A673 (cell line): ENCODE measurements at regions not wholly inside any gene's neighbourhood (a gene's known extent, or its start where the extent isn't known, plus 50 kb on each side); places are given as distances from the start of the nearest gene placed in this dataset.

Experiments used
- BruUV-seq: library from RNA; stranded (reverse); fragments of 400-500 nt; replicated peaks from 2 replicates; lab custom pipeline; 2021; lab: Mats Ljungman, UMichigan
- CTCF ChIA-PET: fragments of 300-600 bp; sonication (Branson Sonifier 250); formaldehyde crosslinking; loops from one replicate; lab custom pipeline; 2022; ENCODE audit warnings: antibody characterized with exemption; lab: Charles Lee
- POLR2A ChIA-PET: fragments of 300-600 bp; sonication (Branson Sonifier 250); formaldehyde crosslinking; loops from one replicate; lab custom pipeline; 2022; ENCODE audit warnings: antibody characterized with exemption; ENCODE audit not compliant: low non-redundant PET; lab: Charles Lee
- DNase-seq: peaks from one replicate; pipeline ENCODE4 v3.0.0-alpha.2; 2015; ENCODE audit warnings: low spot score
- H3K27ac ChIP-seq: fragments of 200-600 bp; sonication (generic); 2 replicates; pipeline ENCODE4 v1.5.1; 2016; ENCODE audit warnings: mixed run types, low read depth, mild to moderate bottlenecking, mixed read lengths, antibody characterized with exemption, low read length; ENCODE audit not compliant: poor library complexity, severe bottlenecking
- H3K27me3 ChIP-seq: fragments of 200-600 bp; sonication (generic); replicated peaks from 2 replicates; pipeline ENCODE4 v1.6.1; 2017; ENCODE audit warnings: mixed run types, low read depth, mild to moderate bottlenecking, mixed read lengths, antibody characterized with exemption, low read length; ENCODE audit not compliant: insufficient read depth, poor library complexity
- H3K36me3 ChIP-seq: fragments of 200-600 bp; sonication (generic); 2 replicates; pipeline ENCODE4 v1.6.1; 2016; ENCODE audit warnings: mixed run types, mild to moderate bottlenecking, mixed read lengths, antibody characterized with exemption, low read length; ENCODE audit not compliant: insufficient read depth, poor library complexity, severe bottlenecking
- H3K4me1 ChIP-seq: fragments of 200-600 bp; sonication (generic); 2 replicates; pipeline ENCODE4 v1.6.1; 2017; ENCODE audit warnings: mixed run types, mild to moderate bottlenecking, mixed read lengths, antibody characterized with exemption, low read length; ENCODE audit not compliant: insufficient read depth, poor library complexity, severe bottlenecking
- H3K4me3 ChIP-seq: fragments of 200-600 bp; sonication (generic); 2 replicates; pipeline ENCODE4 v1.5.1; 2016; ENCODE audit warnings: low read depth, mixed run types, mild to moderate bottlenecking, mixed read lengths, low read length; ENCODE audit not compliant: poor library complexity, severe bottlenecking
- H3K9me3 ChIP-seq: fragments of 200-600 bp; sonication (generic); 2 replicates; pipeline ENCODE4 v1.6.1; 2016; ENCODE audit warnings: mixed run types, low read depth, mild to moderate bottlenecking, mixed read lengths, antibody characterized with exemption, low read length; ENCODE audit not compliant: poor library complexity, severe bottlenecking
- EZH2 ChIP-seq: fragments of 200-600 bp; sonication (generic); IDR thresholded peaks from 2 replicates; pipeline ENCODE4 v1.6.1; 2017; ENCODE audit warnings: borderline replicate concordance, low read depth, mild to moderate bottlenecking, mixed read lengths, antibody characterized with exemption, low read length; ENCODE audit not compliant: poor library complexity, severe bottlenecking
- intact Hi-C: fragments of 100-400 bp; cut with micrococcal nuclease; formaldehyde crosslinking; loops from one replicate; pipeline ENCODE4 v1.10.0; 2022; ENCODE audit not compliant: unreplicated experiment
- TF ChIP-seq, protein P1 (sequence below): fragments of 300-800, 200-600 bp; sonication (generic); conservative IDR thresholded peaks from 2 replicates; pipeline ENCODE4 v1.5.1; 2017; ENCODE audit warnings: low read depth, mild to moderate bottlenecking, antibody characterized with exemption, low read length, moderate library complexity, mixed read lengths

DNA sequence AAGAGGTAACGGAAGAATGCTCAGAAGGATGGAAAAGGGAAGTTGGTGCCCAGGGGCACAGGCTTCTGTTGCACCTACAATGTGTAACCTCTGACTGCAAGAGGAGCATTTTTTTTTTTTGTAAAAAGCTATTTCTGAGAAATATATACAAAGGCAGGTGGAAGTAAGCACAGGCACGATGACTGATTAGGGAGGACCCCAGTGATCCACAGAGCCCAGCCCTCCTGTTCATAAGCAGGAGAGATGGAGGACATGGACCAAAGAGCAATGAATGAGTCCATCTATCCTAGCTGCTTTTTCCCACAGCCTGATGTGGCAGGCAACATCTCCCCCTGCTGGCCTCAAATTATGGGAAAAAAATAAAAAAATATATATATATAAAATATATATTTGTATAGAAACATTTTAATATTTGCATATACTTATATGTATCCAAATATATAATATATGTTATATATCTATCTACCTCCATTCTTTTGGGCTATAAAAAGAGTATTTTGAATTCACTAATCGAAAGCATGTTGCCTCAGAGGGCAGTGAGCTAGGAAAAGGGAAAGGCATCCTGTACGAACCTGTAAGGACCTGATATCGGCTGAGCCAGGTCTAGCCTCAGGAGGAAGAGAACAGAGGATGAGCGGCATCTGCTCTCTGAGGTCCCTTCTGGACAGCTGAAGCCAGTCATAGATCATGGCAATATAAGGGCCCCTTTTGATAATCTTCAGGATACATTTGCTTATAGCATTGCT, 166.0 kb upstream of the STK17B start:
- peaks cover 2% of the 10 kb centered on the region for H3K4me1 ChIP-seq
- POLR2A ChIA-PET: interaction anchor here (0.6 to 0.7 kb wide), 2 partner anchors 11 to 140 kb away, joined by 3 to 4 read pairs; no protein-coding TSS in a partner anchor
- BruUV-seq: no TSS peak

DNA sequence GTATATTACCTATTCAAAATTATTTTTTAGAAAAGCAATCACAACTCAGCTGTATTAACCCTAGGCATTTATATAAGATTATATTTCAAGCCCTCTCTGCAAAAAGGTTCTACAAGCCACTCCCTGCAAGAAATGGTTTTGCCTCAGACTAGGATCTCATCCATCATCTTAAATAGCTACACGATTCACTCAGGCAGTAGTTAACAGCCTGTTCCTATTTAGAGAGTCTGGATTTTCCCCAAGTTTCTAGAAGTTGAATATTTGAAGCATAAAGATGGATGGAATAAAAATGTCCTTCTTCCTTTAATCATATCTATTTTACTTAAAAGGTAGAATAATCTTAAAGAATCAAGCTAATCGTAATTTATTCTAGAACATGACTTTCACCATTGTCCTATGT, 167.1 kb upstream of the STK17B start:
- no peak for DNase-seq
- CTCF ChIA-PET: no interaction called here
- intact Hi-C loops: loop anchor here (5.0 to 10.0 kb wide), 2 partner anchors 114 to 174 kb away; no protein-coding TSS in a partner anchor
- H3K36me3 ChIP-seq: no peaks in the 10 kb centered on the region
- no peak for TF ChIP-seq EZH2
- TF ChIP-seq, protein P1, sequence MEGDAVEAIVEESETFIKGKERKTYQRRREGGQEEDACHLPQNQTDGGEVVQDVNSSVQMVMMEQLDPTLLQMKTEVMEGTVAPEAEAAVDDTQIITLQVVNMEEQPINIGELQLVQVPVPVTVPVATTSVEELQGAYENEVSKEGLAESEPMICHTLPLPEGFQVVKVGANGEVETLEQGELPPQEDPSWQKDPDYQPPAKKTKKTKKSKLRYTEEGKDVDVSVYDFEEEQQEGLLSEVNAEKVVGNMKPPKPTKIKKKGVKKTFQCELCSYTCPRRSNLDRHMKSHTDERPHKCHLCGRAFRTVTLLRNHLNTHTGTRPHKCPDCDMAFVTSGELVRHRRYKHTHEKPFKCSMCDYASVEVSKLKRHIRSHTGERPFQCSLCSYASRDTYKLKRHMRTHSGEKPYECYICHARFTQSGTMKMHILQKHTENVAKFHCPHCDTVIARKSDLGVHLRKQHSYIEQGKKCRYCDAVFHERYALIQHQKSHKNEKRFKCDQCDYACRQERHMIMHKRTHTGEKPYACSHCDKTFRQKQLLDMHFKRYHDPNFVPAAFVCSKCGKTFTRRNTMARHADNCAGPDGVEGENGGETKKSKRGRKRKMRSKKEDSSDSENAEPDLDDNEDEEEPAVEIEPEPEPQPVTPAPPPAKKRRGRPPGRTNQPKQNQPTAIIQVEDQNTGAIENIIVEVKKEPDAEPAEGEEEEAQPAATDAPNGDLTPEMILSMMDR: no peak
- POLR2A ChIA-PET: no interaction called here
- BruUV-seq: no TSS peak
- no peaks in the 10 kb centered on the region for H3K9me3 ChIP-seq
- H3K4me1 ChIP-seq: no peaks in the 10 kb centered on the region
- no peak overlapping the region for H3K27ac ChIP-seq
- no peaks in the 10 kb centered on the region for H3K27me3 ChIP-seq
- H3K4me3 ChIP-seq: no peak overlapping the region

More for the DNA sequence above, 166.0 kb upstream of the STK17B start:
- Histone ChIP-seq H3K27me3 (no peaks in the 10 kb centered on the region), H3K27ac (no peak overlapping the region), H3K4me3 (no peak overlapping the region), H3K9me3 (no peaks in the 10 kb centered on the region), H3K36me3 (no peaks in the 10 kb centered on the region)
- TF ChIP-seq, protein P1: peak; percentile 58; the same call in 1 of the 2 replicates
- TF ChIP-seq EZH2: no peak
- intact Hi-C loops: loop anchor here (1.0 to 10.0 kb wide), 4 partner anchors 39 to 259 kb away; no protein-coding TSS in a partner anchor
- CTCF ChIA-PET: interaction anchor here (0.6 to 1.9 kb wide), 9 partner anchors 12 to 270 kb away, joined by 3 to 14 read pairs (median 6); partner anchors contain the start of gene DNAH7
- peak; percentile 56 for DNase-seq

DNA sequence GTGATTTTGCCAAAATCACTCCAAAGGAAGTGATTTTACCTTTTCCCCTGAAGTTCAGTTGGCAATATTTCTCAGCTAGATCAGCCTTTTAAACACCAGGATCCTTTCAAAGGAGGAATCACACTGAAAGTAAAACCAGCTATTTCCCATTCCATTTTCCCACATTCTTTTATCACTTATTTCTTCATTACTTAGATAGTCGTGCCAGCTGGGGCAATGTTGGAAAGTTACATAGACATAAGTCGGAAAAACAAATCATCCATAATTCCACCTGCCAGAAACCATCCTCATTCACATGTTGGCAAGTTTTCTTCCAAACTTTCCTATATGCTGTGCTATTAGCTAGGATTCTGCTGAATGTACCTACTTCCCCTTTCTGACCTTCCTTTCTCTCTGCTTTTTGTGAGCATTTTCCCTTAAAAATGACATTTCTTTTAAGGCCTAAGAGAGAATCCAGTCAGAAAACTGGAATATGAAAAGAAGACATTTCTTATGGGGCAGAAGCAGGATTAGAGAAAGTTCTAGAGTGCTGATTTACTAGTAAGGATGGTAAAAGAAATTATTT, 170.0 kb upstream of the STK17B start:
- H3K27ac ChIP-seq: no peak overlapping the region
- intact Hi-C loops: no loop called here
- no peaks in the 10 kb centered on the region for H3K27me3 ChIP-seq
- ChIA-PET CTCF (no interaction called here), POLR2A (no interaction called here)
- H3K9me3 ChIP-seq: no peaks in the 10 kb centered on the region
- H3K36me3 ChIP-seq: no peaks in the 10 kb centered on the region
- BruUV-seq: no TSS peak
- no peak for TF ChIP-seq EZH2
- TF ChIP-seq, protein P1: no peak
- no peaks in the 10 kb centered on the region for H3K4me1 ChIP-seq
- DNase-seq: no peak
- no peak overlapping the region for H3K4me3 ChIP-seq
